IMR-90 (cell line): ENCODE measurements at regions not wholly inside any gene's neighbourhood (a gene's known extent, or its start where the extent isn't known, plus 50 kb on each side); places are given as distances from the start of the nearest gene placed in this dataset.
A peak's percentile ranks its signal among the peaks of the same experiment; 100 is the strongest.

ENCODE experiments used
- ATAC-seq: fragments of 200-7000 bp; cut with Tn5 transposase; 2 replicates; pipeline ENCODE4 v1.9.1; 2020; ENCODE audit warnings: low read depth, mild to moderate bottlenecking, moderate library complexity
- BruUV-seq: library from RNA; stranded (reverse); fragments of 400-500 nt; replicated peaks from 2 replicates; lab custom pipeline; 2021; lab: Mats Ljungman, UMichigan
- CTCF ChIA-PET: fragments of 300-600 bp; formaldehyde crosslinking; extraction: SDS; loops from one replicate; lab custom pipeline; 2021; ENCODE audit warnings: antibody characterized with exemption; lab: Yijun Ruan, JAX
- POLR2A ChIA-PET: fragments of 300-600 bp; sonication (Branson Sonifier 250); formaldehyde crosslinking; loops from one replicate; lab custom pipeline; 2022; ENCODE audit warnings: antibody characterized with exemption; ENCODE audit not compliant: unreplicated experiment; lab: Charles Lee
- DNase-seq: peaks from one replicate; pipeline ENCODE4 v3.0.0; 2013
- H2AFZ ChIP-seq: replicated peaks from 2 replicates; pipeline ENCODE3; 2013; ENCODE audit warnings: low read length, mild to moderate bottlenecking; ENCODE audit not compliant: poor library complexity
- H2AK5ac ChIP-seq: 2 replicates; pipeline ENCODE4 v1.6.1; 2013; ENCODE audit warnings: low read depth, low read length, inconsistent platforms
- H2AK9ac ChIP-seq: replicated peaks from 2 replicates; pipeline ENCODE3; 2013; ENCODE audit warnings: mild to moderate bottlenecking, low read depth, low read length, moderate library complexity; ENCODE audit not compliant: poor library complexity
- H2BK120ac ChIP-seq: 2 replicates; pipeline ENCODE4 v1.6.1; 2013; ENCODE audit warnings: low read depth, low read length, inconsistent platforms
- H2BK15ac ChIP-seq: 3 replicates; pipeline ENCODE4 v1.6.1; 2013; ENCODE audit warnings: low read depth, low read length, inconsistent platforms
- H2BK20ac ChIP-seq: 2 replicates; pipeline ENCODE4 v1.6.1; 2013; ENCODE audit warnings: low read depth, mild to moderate bottlenecking, inconsistent platforms, low read length, moderate library complexity
- H2BK5ac ChIP-seq: 2 replicates; pipeline ENCODE4 v1.6.1; 2013; ENCODE audit warnings: mild to moderate bottlenecking, low read depth, low read length, inconsistent platforms; ENCODE audit not compliant: poor library complexity, severe bottlenecking
- H3K14ac ChIP-seq: replicated peaks from 2 replicates; pipeline ENCODE4 v1.6.1; 2013; ENCODE audit warnings: low read depth, low read length, inconsistent platforms
- H3K18ac ChIP-seq: 2 replicates; pipeline ENCODE4 v1.6.1; 2013; ENCODE audit warnings: low read depth, low read length, control low read depth
- H3K23ac ChIP-seq: 2 replicates; pipeline ENCODE4 v1.6.1; 2013; ENCODE audit warnings: low read depth, low read length, inconsistent platforms
- H3K27ac ChIP-seq: 2 replicates; pipeline ENCODE4 v1.5.1; 2013; ENCODE audit warnings: mild to moderate bottlenecking, control low read depth, low read length; ENCODE audit not compliant: insufficient read depth
- H3K27me3 ChIP-seq: 2 replicates; pipeline ENCODE4 v1.6.1; 2013; ENCODE audit warnings: low read length; ENCODE audit not compliant: control insufficient read depth, insufficient read depth
- H3K36me3 ChIP-seq: 2 replicates; pipeline ENCODE4 v1.6.1; 2013; ENCODE audit warnings: low read length, mixed read lengths; ENCODE audit not compliant: control insufficient read depth, insufficient read depth
- H3K4ac ChIP-seq: 2 replicates; pipeline ENCODE4 v1.6.1; 2013; ENCODE audit warnings: low read depth, low read length, inconsistent platforms
- H3K4me1 ChIP-seq: 2 replicates; pipeline ENCODE4 v1.6.1; 2013; ENCODE audit warnings: low read length, mixed read lengths; ENCODE audit not compliant: control insufficient read depth, insufficient read depth
- H3K4me2 ChIP-seq: 2 replicates; pipeline ENCODE4 v1.6.1; 2013; ENCODE audit warnings: low read depth, mild to moderate bottlenecking, control low read depth, low read length, moderate library complexity
- H3K4me3 ChIP-seq: 2 replicates; pipeline ENCODE4 v1.5.1; 2013; ENCODE audit warnings: low read depth, mild to moderate bottlenecking, control low read depth, low read length, moderate library complexity; ENCODE audit not compliant: insufficient read depth
- H3K56ac ChIP-seq: 2 replicates; pipeline ENCODE4 v1.6.1; 2013; ENCODE audit warnings: low read length, inconsistent platforms; ENCODE audit not compliant: insufficient read depth; ENCODE audit errors: extremely low read depth
- H3K79me1 ChIP-seq, 2 experiments: 2 replicates each; pipeline ENCODE4 v1.6.1; 2013; ENCODE audit warnings: low read length in 2 of 2, inconsistent platforms in 1 of 2, low read depth in 1 of 2
- H3K9ac ChIP-seq: 2 replicates; pipeline ENCODE4 v1.6.1; 2013; ENCODE audit warnings: low read depth, low read length, control low read depth
- H3K9me1 ChIP-seq: 2 replicates; pipeline ENCODE4 v1.6.1; 2013; ENCODE audit warnings: low read length, inconsistent platforms; ENCODE audit not compliant: insufficient read depth
- H3K9me3 ChIP-seq: 2 replicates; pipeline ENCODE4 v1.6.1; 2013; ENCODE audit warnings: low read length; ENCODE audit not compliant: control insufficient read depth, insufficient read depth
- H4K20me1 ChIP-seq: 2 replicates; pipeline ENCODE4 v1.6.1; 2013; ENCODE audit warnings: low read length, inconsistent platforms; ENCODE audit not compliant: insufficient read depth
- H4K5ac ChIP-seq: 2 replicates; pipeline ENCODE4 v1.6.1; 2013; ENCODE audit warnings: mild to moderate bottlenecking, low read depth, low read length, control low read depth
- H4K8ac ChIP-seq, 2 experiments: 2 replicates each; pipeline ENCODE4 v1.6.1; 2013; ENCODE audit warnings: low read depth in 2 of 2, low read length in 2 of 2, control low read depth in 1 of 2, inconsistent platforms in 1 of 2
- H4K91ac ChIP-seq: 2 replicates; pipeline ENCODE4 v1.6.1; 2013; ENCODE audit warnings: low read depth, low read length, inconsistent platforms; ENCODE audit not compliant: insufficient read depth
- BHLHE40 ChIP-seq: fragments of 150-350 bp; IDR thresholded peaks from 2 replicates; pipeline ENCODE4 v1.6.1; 2016; ENCODE audit warnings: mild to moderate bottlenecking, low read depth, low read length
- CEBPB ChIP-seq: IDR thresholded peaks from 2 replicates; pipeline ENCODE4 v1.6.1; 2012; ENCODE audit warnings: low read depth, low read length, improper control_type of control experiment
- CHD1 ChIP-seq: IDR thresholded peaks from 2 replicates; pipeline ENCODE4 v1.6.1; 2012; ENCODE audit warnings: low read depth, low read length, improper control_type of control experiment
- CTCF ChIP-seq: conservative IDR thresholded peaks from 2 replicates; pipeline ENCODE4 v1.5.1; 2012; ENCODE audit warnings: mild to moderate bottlenecking, low read depth, low read length, improper control_type of control experiment
- ELK1 ChIP-seq: fragments of 150-350 bp; IDR thresholded peaks from 2 replicates; pipeline ENCODE4 v1.6.1; 2016; ENCODE audit warnings: low read depth, mild to moderate bottlenecking, low read length, moderate library complexity, borderline replicate concordance
- FOS ChIP-seq: fragments of 150-350 bp; IDR thresholded peaks from 2 replicates; pipeline ENCODE4 v1.6.1; 2016; ENCODE audit warnings: low read depth, low read length
- MAFK ChIP-seq: IDR thresholded peaks from 2 replicates; pipeline ENCODE4 v1.6.1; 2012; ENCODE audit warnings: low read depth, low read length, improper control_type of control experiment
- POLR2A ChIP-seq: IDR thresholded peaks from 2 replicates; pipeline ENCODE4 v1.6.1; 2012; ENCODE audit warnings: mild to moderate bottlenecking, low read depth, low read length
- RAD21 ChIP-seq: IDR thresholded peaks from 2 replicates; pipeline ENCODE4 v1.6.1; 2012; ENCODE audit warnings: low read length, improper control_type of control experiment
- RCOR1 ChIP-seq: IDR thresholded peaks from 2 replicates; pipeline ENCODE4 v1.6.1; 2012; ENCODE audit warnings: mild to moderate bottlenecking, low read length, improper control_type of control experiment; ENCODE audit not compliant: insufficient replicate concordance
- SMC3 ChIP-seq: fragments of 150-350 bp; IDR thresholded peaks from 2 replicates; pipeline ENCODE4 v1.6.1; 2016; ENCODE audit warnings: low read depth, mild to moderate bottlenecking, antibody characterized with exemption, low read length, moderate library complexity
- WGBS, 2 experiments: methylation state at CpG; one replicate each; pipeline versions ENCODE4 v1.1.5 to v1.1.7; 2013; ENCODE audit warnings: missing lambda C conversion rate in 2 of 2; ENCODE audit not compliant: insufficient read length in 1 of 2; ENCODE audit errors: extremely low coverage in 2 of 2; 5-methylcytosine and 5-hydroxymethylcytosine counted together
- dilution Hi-C: fragments of 300-500 bp; cut with HindIII; formaldehyde crosslinking; loops from one replicate; pipeline ENCODE4 v1.14.3; 2018; ENCODE audit warnings: low sequenced_read_pairs; ENCODE audit not compliant: unreplicated experiment
- in situ Hi-C: fragments of 300-500 bp; cut with MboI; formaldehyde crosslinking; loops from 3 replicates; pipeline ENCODE4 v1.14.3; 2019; ENCODE audit warnings: low sequenced_read_pairs, inconsistent platforms, mixed read lengths
- intact Hi-C: fragments of 100-400 bp; cut with micrococcal nuclease; formaldehyde crosslinking; loops from 2 replicates; pipeline ENCODE4 v1.10.0; 2022
- TF ChIP-seq, protein P1 (sequence below): fragments of 150-350 bp; IDR thresholded peaks from 2 replicates; pipeline ENCODE4 v1.6.1; 2017; ENCODE audit warnings: mild to moderate bottlenecking, antibody characterized with exemption, low read length, low read depth

DNA sequence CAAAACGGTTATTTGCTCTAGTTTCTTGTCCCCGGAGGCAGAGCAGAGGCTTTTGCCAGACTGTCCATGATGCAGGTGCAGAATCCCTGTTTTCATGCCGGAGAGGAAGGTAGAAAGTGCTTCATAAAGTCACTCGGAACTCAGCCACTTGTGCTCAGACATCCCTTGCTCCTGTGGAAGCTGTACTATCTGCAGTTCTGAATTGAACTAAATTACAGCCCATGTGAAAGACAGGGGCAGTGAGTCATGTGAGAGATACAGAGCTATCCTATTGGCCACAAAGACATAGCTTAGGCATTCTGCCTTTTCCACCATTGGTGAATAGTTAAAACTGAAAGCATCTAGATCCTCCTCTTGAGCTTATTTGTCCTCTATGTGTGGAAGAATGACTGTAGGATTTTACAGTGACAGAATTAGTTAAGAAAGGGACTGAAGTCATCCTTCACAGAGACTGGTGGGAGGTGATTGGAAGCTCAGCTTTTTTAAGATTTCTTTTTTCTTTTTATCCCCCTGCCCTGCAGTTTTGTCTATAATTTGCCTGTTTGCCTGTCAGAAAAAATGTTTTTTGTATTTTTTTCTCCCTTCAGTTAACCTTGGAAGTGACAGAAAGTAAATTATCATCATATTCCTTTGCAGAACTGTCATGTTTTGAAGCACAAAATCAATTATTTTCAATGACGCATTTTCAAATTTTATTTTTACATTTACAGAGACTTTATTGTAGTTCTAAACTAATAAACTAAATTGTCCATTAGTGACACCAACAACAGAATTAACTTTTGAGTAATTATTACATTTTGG lies 298.6 kb downstream of the PTPRC start (continued):
- TF ChIP-seq, protein P1, sequence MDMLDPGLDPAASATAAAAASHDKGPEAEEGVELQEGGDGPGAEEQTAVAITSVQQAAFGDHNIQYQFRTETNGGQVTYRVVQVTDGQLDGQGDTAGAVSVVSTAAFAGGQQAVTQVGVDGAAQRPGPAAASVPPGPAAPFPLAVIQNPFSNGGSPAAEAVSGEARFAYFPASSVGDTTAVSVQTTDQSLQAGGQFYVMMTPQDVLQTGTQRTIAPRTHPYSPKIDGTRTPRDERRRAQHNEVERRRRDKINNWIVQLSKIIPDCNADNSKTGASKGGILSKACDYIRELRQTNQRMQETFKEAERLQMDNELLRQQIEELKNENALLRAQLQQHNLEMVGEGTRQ, result peak; percentile 92

GRCh38 chr1:198939286-198939685 lies 300.4 kb downstream of the PTPRC start:
- WGBS, 2 experiments, result no CpG with 5 or more reads among the region's 3 CpGs
- no TSS peak for BruUV-seq
- TF ChIP-seq FOS (no peak), POLR2A (no peak), RAD21 (no peak), SMC3 (no peak), ELK1 (no peak), MAFK (no peak), BHLHE40 (no peak), RCOR1 (no peak), CTCF (no peak), CHD1 (no peak), CEBPB (no peak)
- TF ChIP-seq, protein P1, result no peak

More at GRCh38 chr1:198939286-198939685, 300.4 kb downstream of the PTPRC start:
- no peaks in the 10 kb centered on the region for H3K79me1 ChIP-seq
- H3K4me1 ChIP-seq, result no peaks in the 10 kb centered on the region
- H3K56ac ChIP-seq, result no peak overlapping the region
- no peak overlapping the region for H3K9ac ChIP-seq
- POLR2A ChIA-PET, result no interaction called here
- in situ Hi-C loops (no loop called here), dilution Hi-C loops (no loop called here), intact Hi-C loops (loop anchor here (5.0 kb wide), 2 partner anchors 167 to 483 kb away; no protein-coding TSS in a partner anchor)
- H3K4me3 ChIP-seq, result no peak overlapping the region
- no peak overlapping the region for H4K91ac ChIP-seq
- H2BK20ac ChIP-seq, result no peak overlapping the region
- H3K27me3 ChIP-seq, result no peaks in the 10 kb centered on the region
- no peak overlapping the region for H4K5ac ChIP-seq
- H3K4ac ChIP-seq, result no peak overlapping the region
- H2AK5ac ChIP-seq, result no peak overlapping the region
- no peak overlapping the region for H3K23ac ChIP-seq
- H3K14ac ChIP-seq, result no peak overlapping the region
- no peak overlapping the region for H2AFZ ChIP-seq
- no peaks in the 10 kb centered on the region; the same call in 1 of the 2 replicates for H4K20me1 ChIP-seq
- CTCF ChIA-PET, result no interaction called here
- no peak overlapping the region for H3K27ac ChIP-seq
- ATAC-seq (no peak), DNase-seq (no peak)
- H2BK120ac ChIP-seq, result no peak overlapping the region
- H3K18ac ChIP-seq, result no peak overlapping the region
- no peak overlapping the region for H2BK15ac ChIP-seq
- H3K9me3 ChIP-seq, result no peaks in the 10 kb centered on the region
- H3K9me1 ChIP-seq, result no peaks in the 10 kb centered on the region
- no peaks in the 10 kb centered on the region for H3K36me3 ChIP-seq
- no peak overlapping the region for H4K8ac ChIP-seq
- no peak overlapping the region for H2BK5ac ChIP-seq
- no peak overlapping the region for H2AK9ac ChIP-seq
- H3K4me2 ChIP-seq, result no peak overlapping the region
